T-cell (primary cell): ENCODE measurements at regions not wholly inside any gene's neighbourhood (a gene's known extent, or its start where the extent isn't known, plus 50 kb on each side); places are given as distances from the start of the nearest gene placed in this dataset.
"Not testable (repeated sequence)": the region's sequence is repeated elsewhere in the genome, so short reads cannot be mapped to it uniquely, and the experiment has no call there.

Source experiments
- ATAC-seq, 4 experiments: fragments of 200-7000 bp in 3 of 4; fragments of 150-1000 bp in 1 of 4; cut with Tn5 transposase; replicated peaks in 1 of 4; 1 replicate in 3 of 4; 2 replicates in 1 of 4; pipeline ENCODE4 v1.10.0; 2021; ENCODE audit warnings: moderate library complexity in 3 of 4, mild to moderate bottlenecking in 2 of 4, moderate number of reproducible peaks in 1 of 4
- CTCF ChIA-PET, 2 donors: fragments of 300-600 bp; sonication (Branson Sonifier 250); formaldehyde crosslinking; loops; one replicate each; lab custom pipeline; 2022; ENCODE audit warnings: antibody characterized with exemption in 2 of 2; lab: Charles Lee
- POLR2A ChIA-PET, 2 donors: fragments of 300-600 bp; sonication (Branson Sonifier 250); formaldehyde crosslinking; loops; one replicate each; lab custom pipeline; 2022; ENCODE audit warnings: antibody characterized with exemption in 2 of 2; lab: Charles Lee
- DNase-seq, 35 experiments: peaks; one replicate each; pipeline versions ENCODE4 v3.0.0 to v3.0.0-alpha.2; 2013 to 2023
- H3K27ac ChIP-seq: one replicate; pipeline ENCODE4 v1.5.1; 2013; ENCODE audit warnings: low read length
- H3K27me3 ChIP-seq, 2 experiments: replicated peaks in 1 of 2; 1 replicate in 1 of 2; 2 replicates in 1 of 2; pipeline versions ENCODE4 v1.6.1 to v1.7.0; 2013; ENCODE audit warnings: low read length in 1 of 2, mixed read lengths in 1 of 2; ENCODE audit not compliant: control insufficient read depth in 2 of 2, insufficient read depth in 2 of 2; ENCODE audit errors: extremely low read depth in 1 of 2
- H3K36me3 ChIP-seq, 2 donors: 1 replicate in 1 of 2; 2 replicates in 1 of 2; pipeline versions ENCODE4 v1.6.1 to v1.7.0; 2013; ENCODE audit warnings: low read length in 1 of 2; ENCODE audit not compliant: control insufficient read depth in 2 of 2, insufficient read depth in 1 of 2; ENCODE audit errors: extremely low read depth in 1 of 2
- H3K4me1 ChIP-seq, 2 experiments: 1 replicate in 1 of 2; 2 replicates in 1 of 2; pipeline versions ENCODE4 v1.6.1 to v1.7.0; 2013; ENCODE audit warnings: low read length in 2 of 2, mixed read lengths in 1 of 2; ENCODE audit not compliant: insufficient read depth in 2 of 2, control insufficient read depth in 1 of 2; ENCODE audit errors: extremely low read depth in 1 of 2
- H3K4me3 ChIP-seq, 2 donors: 1 replicate in 1 of 2; 2 replicates in 1 of 2; pipeline versions ENCODE4 v1.5.1 to v1.7.0; 2013; ENCODE audit warnings: mild to moderate bottlenecking in 2 of 2, low read length in 1 of 2, moderate library complexity in 1 of 2; ENCODE audit not compliant: control insufficient read depth in 1 of 2; ENCODE audit errors: extremely low read depth in 1 of 2
- H3K9me3 ChIP-seq: 2 replicates; pipeline ENCODE4 v1.7.0; 2013
- H3K27ac Mint-ChIP-seq, 2 donors: one replicate each; pipeline ENCODE4 v1.8.0; 2020 to 2021; ENCODE audit warnings: mild to moderate bottlenecking in 2 of 2, mixed read lengths in 2 of 2
- H3K27me3 Mint-ChIP-seq, 2 donors: one replicate each; pipeline ENCODE4 v1.8.0; 2021 to 2022; ENCODE audit warnings: mixed read lengths in 2 of 2
- H3K36me3 Mint-ChIP-seq: one replicate; pipeline ENCODE4 v1.8.0; 2021; ENCODE audit warnings: mixed read lengths
- H3K4me1 Mint-ChIP-seq, 3 donors: one replicate each; pipeline ENCODE4 v1.8.0; 2020 to 2022; ENCODE audit warnings: mixed read lengths in 3 of 3, mild to moderate bottlenecking in 1 of 3
- H3K4me3 Mint-ChIP-seq, 3 donors: one replicate each; pipeline ENCODE4 v1.8.0; 2020 to 2022; ENCODE audit warnings: mild to moderate bottlenecking in 3 of 3, mixed read lengths in 3 of 3, moderate library complexity in 3 of 3
- H3K9me3 Mint-ChIP-seq, 3 donors: one replicate each; pipeline ENCODE4 v1.8.0; 2020 to 2022; ENCODE audit warnings: mixed read lengths in 3 of 3
- WGBS: methylation state at CpG from one replicate; pipeline ENCODE4 v1.1.5; 2013; ENCODE audit warnings: missing lambda C conversion rate; ENCODE audit not compliant: insufficient coverage; 5-methylcytosine and 5-hydroxymethylcytosine counted together

DNA sequence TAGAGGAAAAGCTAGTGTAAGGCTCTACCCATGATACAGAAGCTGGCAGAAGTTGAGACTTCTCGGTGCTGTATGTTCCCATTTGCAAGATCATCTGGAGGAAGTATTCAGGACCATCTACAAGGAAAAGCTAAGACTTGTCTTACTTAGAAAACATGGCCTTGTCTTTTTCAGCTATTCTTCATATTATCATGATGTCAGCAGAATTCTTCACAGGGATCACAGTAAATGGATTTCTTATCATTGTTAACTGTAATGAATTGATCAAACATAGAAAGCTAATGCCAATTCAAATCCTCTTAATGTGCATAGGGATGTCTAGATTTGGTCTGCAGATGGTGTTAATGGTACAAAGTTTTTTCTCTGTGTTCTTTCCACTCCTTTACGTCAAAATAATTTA lies 79.6 kb upstream of the SCIN start:
- WGBS: 100% methylated on average over 1 of the region's 2 CpGs
- Mint-ChIP-seq H3K27ac (no peak overlapping the region), H3K9me3 (no peaks in the 10 kb centered on the region), H3K4me3 (no peak overlapping the region), H3K36me3 (no peaks in the 10 kb centered on the region), H3K27me3 (peaks cover 2 to 8% of the 10 kb centered on the region in 2 donors), H3K4me1 (no peaks in the 10 kb centered on the region)
- H3K4me3 ChIP-seq: no peak overlapping the region
- DNase-seq (no peak), ATAC-seq (no peak)
- H3K4me1 ChIP-seq: no peaks in the 10 kb centered on the region
- no peak overlapping the region for H3K27ac ChIP-seq
- ChIA-PET CTCF (interaction anchor here (0.6 to 2.5 kb wide), 8 partner anchors 13 to 905 kb away, joined by 3 to 41 read pairs (median 4); no protein-coding TSS in a partner anchor), POLR2A (no interaction called here)
- H3K36me3 ChIP-seq: no peaks in the 10 kb centered on the region
- peaks cover 0 to 2% of the 10 kb centered on the region in 2 experiments for H3K27me3 ChIP-seq
- H3K9me3 ChIP-seq: no peaks in the 10 kb centered on the region

DNA sequence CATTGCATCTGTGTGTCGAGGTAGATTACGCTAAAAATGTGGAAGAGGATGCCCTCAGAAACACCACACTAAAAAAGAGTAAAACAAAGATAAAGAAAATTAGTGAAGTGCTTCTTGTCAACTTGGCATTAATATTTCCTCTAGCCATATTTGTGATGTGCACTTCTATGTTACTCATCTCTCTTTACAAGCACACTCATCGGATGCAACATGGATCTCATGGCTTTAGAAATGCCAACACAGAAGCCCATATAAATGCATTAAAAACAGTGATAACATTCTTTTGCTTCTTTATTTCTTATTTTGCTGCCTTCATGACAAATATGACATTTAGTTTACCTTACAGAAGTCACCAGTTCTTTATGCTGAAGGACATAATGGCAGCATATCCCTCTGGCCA lies 79.0 kb upstream of the SCIN start:
- no peaks in the 10 kb centered on the region for H3K9me3 Mint-ChIP-seq
- Histone ChIP-seq H3K36me3 (no peaks in the 10 kb centered on the region), H3K9me3 (no peaks in the 10 kb centered on the region), H3K27ac (no peak overlapping the region), H3K27me3 (peaks cover 0 to 3% of the 10 kb centered on the region in 2 experiments), H3K4me1 (no peaks in the 10 kb centered on the region), H3K4me3 (no peak overlapping the region)
- peaks cover 3 to 8% of the 10 kb centered on the region in 2 donors for H3K27me3 Mint-ChIP-seq
- ATAC-seq: no peak
- CTCF ChIA-PET: interaction anchor here (0.6 to 2.5 kb wide), 4 partner anchors 15 to 905 kb away, joined by 3 to 41 read pairs (median 11); no protein-coding TSS in a partner anchor
- no peak overlapping the region for H3K27ac Mint-ChIP-seq
- H3K36me3 Mint-ChIP-seq: no peaks in the 10 kb centered on the region
- no peaks in the 10 kb centered on the region for H3K4me1 Mint-ChIP-seq
- 100% methylated on average over 1 of the region's 3 CpGs for WGBS
- no peak for DNase-seq
- H3K4me3 Mint-ChIP-seq: no peak overlapping the region
- POLR2A ChIA-PET: no interaction called here

DNA sequence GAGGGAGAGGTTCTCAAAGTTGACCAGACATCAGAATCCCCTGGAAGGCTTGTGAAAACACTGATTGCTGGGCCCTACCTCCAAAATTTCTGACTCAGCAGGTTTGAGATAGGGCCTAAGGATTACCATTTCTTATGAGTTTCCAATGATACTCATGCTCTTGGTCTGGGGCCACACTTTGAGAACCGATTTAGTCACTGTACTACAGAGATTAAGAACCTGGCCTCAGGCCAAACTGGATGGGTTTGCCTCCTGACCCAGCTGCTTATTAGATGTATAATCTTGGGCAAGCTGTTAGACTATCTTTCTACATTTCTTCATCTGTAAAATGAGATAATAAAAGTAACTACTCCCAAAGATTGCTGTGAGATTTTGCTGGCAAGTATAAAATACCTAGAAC lies 77.1 kb upstream of the SCIN start:
- peaks cover 8 to 9% of the 10 kb centered on the region in 2 donors for H3K27me3 Mint-ChIP-seq
- no peak overlapping the region for H3K4me3 Mint-ChIP-seq
- ATAC-seq (no peak), DNase-seq (no peak)
- Histone ChIP-seq H3K9me3 (no peaks in the 10 kb centered on the region), H3K27ac (no peak overlapping the region), H3K4me1 (no peaks in the 10 kb centered on the region), H3K4me3 (no peak overlapping the region), H3K27me3 (peaks cover 0 to 6% of the 10 kb centered on the region in 2 experiments), H3K36me3 (no peaks in the 10 kb centered on the region)
- H3K27ac Mint-ChIP-seq: no peak overlapping the region
- ChIA-PET CTCF (interaction anchor here in 1 of 2 donors (1.7 kb wide), 1 partner anchor 35 kb away, joined by 5 read pairs; no protein-coding TSS in a partner anchor), POLR2A (no interaction called here)
- no CpG with 5 or more reads among the region's 1 CpG for WGBS
- H3K36me3 Mint-ChIP-seq: no peaks in the 10 kb centered on the region
- H3K4me1 Mint-ChIP-seq: peaks cover 0 to 2% (median 0%) of the 10 kb centered on the region in 3 donors
- no peaks in the 10 kb centered on the region for H3K9me3 Mint-ChIP-seq

DNA sequence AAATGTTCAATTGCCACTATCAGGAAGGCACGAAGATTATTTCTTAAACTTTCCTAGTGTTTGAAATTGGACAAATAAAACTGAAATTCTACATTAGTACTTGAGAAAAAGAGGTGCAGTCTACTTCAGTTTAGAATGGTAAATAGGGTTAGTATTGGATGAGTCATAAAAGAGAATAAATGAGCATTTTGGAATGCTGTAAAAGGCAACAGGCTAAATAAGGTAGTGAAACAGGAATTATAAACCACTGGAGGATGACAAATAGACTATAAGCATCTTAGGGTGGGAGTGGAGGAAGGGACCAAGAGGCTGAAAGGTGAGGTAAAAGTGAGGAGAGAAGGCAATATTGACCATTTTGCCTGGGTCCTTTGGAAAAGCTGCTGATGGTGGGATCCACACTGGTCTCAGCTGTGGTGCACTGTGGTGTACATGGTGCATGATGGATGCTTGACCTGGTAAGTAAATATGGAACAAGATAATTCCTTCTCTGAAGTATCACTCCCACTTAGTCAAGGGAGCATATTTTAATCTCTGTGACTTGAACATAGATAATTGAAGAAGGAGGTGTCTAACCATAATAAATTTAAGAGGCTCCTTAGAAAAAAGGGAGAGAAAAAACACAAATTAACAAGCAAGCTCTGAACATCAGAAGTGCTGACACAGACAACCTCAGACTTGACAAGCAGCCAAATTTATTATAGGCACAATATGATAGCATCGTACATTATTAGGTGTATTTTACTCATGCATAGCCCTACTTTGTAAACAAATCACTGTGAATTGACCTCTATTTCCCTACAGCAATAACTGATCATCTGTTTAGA lies 76.4 kb upstream of the SCIN start:
- Mint-ChIP-seq H3K36me3 (no peaks in the 10 kb centered on the region), H3K9me3 (no peaks in the 10 kb centered on the region), H3K27ac (no peak overlapping the region), H3K4me1 (peaks cover 0 to 2% (median 0%) of the 10 kb centered on the region in 3 donors), H3K27me3 (peaks cover 8 to 9% of the 10 kb centered on the region in 2 donors), H3K4me3 (no peak overlapping the region)
- Histone ChIP-seq H3K27me3 (peaks cover 0 to 6% of the 10 kb centered on the region in 2 experiments), H3K4me3 (no peak overlapping the region), H3K27ac (no peak overlapping the region), H3K36me3 (no peaks in the 10 kb centered on the region), H3K9me3 (no peaks in the 10 kb centered on the region), H3K4me1 (no peaks in the 10 kb centered on the region)
- ChIA-PET POLR2A (no interaction called here), CTCF (interaction anchor here (1.7 to 2.0 kb wide), 2 partner anchors 35 to 36 kb away, joined by 5 to 9 read pairs; no protein-coding TSS in a partner anchor)
- DNase-seq: no peak
- WGBS: no CpG with 5 or more reads among the region's 2 CpGs
- no peak for ATAC-seq

DNA sequence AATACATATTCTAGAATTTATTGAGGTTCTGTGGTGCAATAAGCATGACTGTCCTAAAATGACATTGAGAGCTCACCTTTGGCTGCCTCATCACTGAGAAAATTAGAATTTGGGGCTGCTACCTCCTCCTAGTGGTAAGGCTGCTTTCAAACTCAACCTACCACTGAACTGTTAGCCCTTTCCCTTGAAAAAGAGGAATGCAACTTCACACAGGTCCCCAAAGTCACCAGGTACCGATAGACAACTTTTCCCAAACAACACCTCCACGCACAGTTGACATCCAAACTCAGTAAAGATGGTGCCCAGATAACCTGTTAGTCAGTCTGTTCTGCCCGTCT lies 75.9 kb upstream of the SCIN start:
- ATAC-seq (no peak), DNase-seq (no peak)
- Mint-ChIP-seq H3K27ac (no peak overlapping the region), H3K27me3 (peaks cover 8 to 9% of the 10 kb centered on the region in 2 donors), H3K4me1 (peaks cover 0 to 2% (median 0%) of the 10 kb centered on the region in 3 donors), H3K36me3 (no peaks in the 10 kb centered on the region), H3K9me3 (no peaks in the 10 kb centered on the region), H3K4me3 (no peak overlapping the region)
- Histone ChIP-seq H3K27ac (no peak overlapping the region), H3K4me3 (no peak overlapping the region), H3K27me3 (peaks cover 0 to 6% of the 10 kb centered on the region in 2 experiments), H3K4me1 (no peaks in the 10 kb centered on the region), H3K9me3 (no peaks in the 10 kb centered on the region), H3K36me3 (no peaks in the 10 kb centered on the region)
- POLR2A ChIA-PET: no interaction called here
- CTCF ChIA-PET: interaction anchor here (1.0 to 2.0 kb wide), 3 partner anchors 36 to 87 kb away, joined by 3 to 9 read pairs (median 5); no protein-coding TSS in a partner anchor
- WGBS: no CpG with 5 or more reads among the region's 3 CpGs

DNA sequence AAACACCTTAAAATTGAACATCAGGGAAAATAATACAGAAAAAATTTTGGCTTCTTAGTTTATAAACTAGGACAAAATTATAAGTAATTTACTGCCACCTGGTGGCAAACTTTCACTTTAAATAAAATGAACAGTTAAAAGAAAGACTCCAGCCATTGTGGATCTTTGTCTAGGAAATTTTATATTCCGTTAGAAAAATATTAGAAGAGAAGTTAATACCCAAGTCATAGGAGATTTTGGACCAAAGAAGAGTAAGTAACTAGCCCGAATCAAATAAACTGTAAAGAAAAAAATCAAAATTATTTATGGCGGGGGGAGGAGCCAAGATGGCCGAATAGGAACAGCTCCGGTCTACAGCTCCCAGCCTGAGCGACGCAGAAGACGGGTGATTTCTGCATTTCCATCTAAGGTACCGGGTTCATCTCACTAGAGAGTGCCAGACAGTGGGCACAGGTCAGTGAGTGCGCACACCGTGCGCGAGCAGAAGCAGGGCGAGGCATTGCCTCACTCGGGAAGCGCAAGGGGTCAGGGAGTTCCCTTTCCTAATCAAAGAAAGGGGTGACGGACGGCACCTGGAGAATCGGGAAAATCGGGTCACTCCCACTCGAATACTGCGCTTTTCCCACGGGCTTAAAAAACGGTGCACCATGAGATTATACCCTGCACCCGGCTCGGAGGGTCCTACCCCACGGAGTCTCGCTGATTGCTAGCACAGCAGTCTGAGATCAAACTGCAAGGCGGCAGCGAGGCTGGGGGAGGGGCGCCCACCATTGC lies 73.4 kb upstream of the SCIN start:
- H3K4me3 ChIP-seq, H3K9me3 Mint-ChIP-seq, H3K4me1 Mint-ChIP-seq, H3K36me3 ChIP-seq, ATAC-seq, H3K27ac ChIP-seq, H3K36me3 Mint-ChIP-seq, H3K9me3 ChIP-seq, H3K4me1 ChIP-seq, H3K27me3 ChIP-seq, H3K27me3 Mint-ChIP-seq, CTCF ChIA-PET, POLR2A ChIA-PET, H3K27ac Mint-ChIP-seq: not testable (repeated sequence)
- peak overlapping the region in 1 of 3 donors; percentile 35 for H3K4me3 Mint-ChIP-seq
- WGBS: 70% methylated on average over 8 of the region's 31 CpGs
- peak in 1 of 35 experiments; percentile 48 for DNase-seq
